ENCODE measurements at regions not wholly inside any gene's neighbourhood (a gene's known extent, or its start where the extent isn't known, plus 50 kb on each side); places are given as distances from the start of the nearest gene placed in this dataset.

DNA sequence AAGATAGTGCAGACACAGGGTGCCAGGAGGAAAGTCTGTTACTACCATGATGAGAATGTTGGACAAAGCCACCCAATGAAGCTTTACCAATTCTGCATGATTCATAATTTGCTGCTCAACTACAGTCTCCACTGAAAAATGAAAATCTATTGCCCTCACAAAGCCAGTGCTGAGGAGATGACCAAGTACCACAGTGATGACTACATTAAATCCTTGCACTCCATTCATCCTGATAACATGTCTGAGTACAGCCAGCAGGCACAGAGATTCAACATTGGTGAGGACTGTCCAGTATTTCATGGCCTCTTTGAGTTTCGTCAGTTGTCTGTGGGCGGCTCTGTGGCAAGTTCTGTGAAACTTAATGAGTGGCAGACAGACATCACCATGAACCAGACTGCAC, 144.0 kb downstream of the PLCE1 start:
- Histone ChIP-seq H3K27ac (ENCODE audit: extremely low read depth, low read depth, low read length) (no peak overlapping the region), H3K4me3 (ENCODE audit: low read depth, low read length) (no peak overlapping the region), H3K4me1 (ENCODE audit: control insufficient read depth, insufficient read depth, low read length) (no peaks in the 10 kb centered on the region), H3K9me3 (ENCODE audit: control insufficient read depth, insufficient read depth, low read depth, low read length) (no peaks in the 10 kb centered on the region), H3K36me3 (ENCODE audit: control insufficient read depth in 2 of 2, insufficient read depth in 1 of 2, low read length in 2 of 2) (no peaks in the 10 kb centered on the region)
- POLR2A ChIA-PET: no interaction called here
- no peak for TF ChIP-seq ZNF274 (IDR thresholded peaks at IDR 0.05; ENCODE audit: low read length)
- TF ChIP-seq ZNF274 (tag by site-specific recombination; IDR thresholded peaks at IDR 0.05; ENCODE audit: borderline replicate concordance): no peak
- no peak for TF ChIP-seq KLF10 (tag by site-specific recombination; IDR thresholded peaks at IDR 0.05)
- no peak for TF ChIP-seq ZNF112 (tag by site-specific recombination; IDR thresholded peaks at IDR 0.05)
- TF ChIP-seq ZNF561 (tag by site-specific recombination; IDR thresholded peaks at IDR 0.05; ENCODE audit: borderline replicate concordance): no peak
- TF ChIP-seq, protein P1, sequence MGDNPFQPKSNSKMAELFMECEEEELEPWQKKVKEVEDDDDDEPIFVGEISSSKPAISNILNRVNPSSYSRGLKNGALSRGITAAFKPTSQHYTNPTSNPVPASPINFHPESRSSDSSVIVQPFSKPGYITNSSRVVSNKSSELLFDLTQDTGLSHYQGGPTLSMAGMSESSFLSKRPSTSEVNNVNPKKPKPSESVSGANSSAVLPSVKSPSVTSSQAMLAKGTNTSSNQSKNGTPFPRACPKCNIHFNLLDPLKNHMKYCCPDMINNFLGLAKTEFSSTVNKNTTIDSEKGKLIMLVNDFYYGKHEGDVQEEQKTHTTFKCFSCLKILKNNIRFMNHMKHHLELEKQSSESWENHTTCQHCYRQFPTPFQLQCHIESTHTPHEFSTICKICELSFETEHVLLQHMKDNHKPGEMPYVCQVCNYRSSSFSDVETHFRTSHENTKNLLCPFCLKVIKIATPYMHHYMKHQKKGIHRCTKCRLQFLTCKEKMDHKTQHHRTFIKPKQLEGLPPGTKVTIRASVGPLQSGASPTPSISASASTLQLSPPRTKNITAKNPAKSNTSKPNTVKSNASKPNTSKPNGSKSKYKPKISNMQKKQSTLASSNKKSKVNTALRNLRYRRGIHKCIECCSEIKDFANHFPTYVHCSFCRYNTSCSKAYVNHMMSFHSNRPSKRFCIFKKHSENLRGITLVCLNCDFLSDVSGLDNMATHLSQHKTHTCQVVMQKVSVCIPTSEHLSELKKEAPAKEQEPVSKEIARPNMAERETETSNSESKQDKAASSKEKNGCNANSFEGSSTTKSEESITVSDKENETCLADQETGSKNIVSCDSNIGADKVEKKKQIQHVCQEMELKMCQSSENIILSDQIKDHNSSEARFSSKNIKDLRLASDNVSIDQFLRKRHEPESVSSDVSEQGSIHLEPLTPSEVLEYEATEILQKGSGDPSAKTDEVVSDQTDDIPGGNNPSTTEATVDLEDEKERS (tag by site-specific recombination; IDR thresholded peaks at IDR 0.05): no peak
- TF ChIP-seq AEBP2 (tag by site-specific recombination; IDR thresholded peaks at IDR 0.05; ENCODE audit: borderline replicate concordance): no peak
- CTCF ChIA-PET: no interaction called here

- H3K36me3 ChIP-seq (ENCODE audit: control insufficient read depth in 2 of 2, insufficient read depth in 1 of 2, low read length in 2 of 2): no peaks in the 10 kb centered on the region
- no peaks in the 10 kb centered on the region for H3K9me3 ChIP-seq (ENCODE audit: control insufficient read depth, insufficient read depth, low read depth, low read length)
- TF ChIP-seq, protein P2, sequence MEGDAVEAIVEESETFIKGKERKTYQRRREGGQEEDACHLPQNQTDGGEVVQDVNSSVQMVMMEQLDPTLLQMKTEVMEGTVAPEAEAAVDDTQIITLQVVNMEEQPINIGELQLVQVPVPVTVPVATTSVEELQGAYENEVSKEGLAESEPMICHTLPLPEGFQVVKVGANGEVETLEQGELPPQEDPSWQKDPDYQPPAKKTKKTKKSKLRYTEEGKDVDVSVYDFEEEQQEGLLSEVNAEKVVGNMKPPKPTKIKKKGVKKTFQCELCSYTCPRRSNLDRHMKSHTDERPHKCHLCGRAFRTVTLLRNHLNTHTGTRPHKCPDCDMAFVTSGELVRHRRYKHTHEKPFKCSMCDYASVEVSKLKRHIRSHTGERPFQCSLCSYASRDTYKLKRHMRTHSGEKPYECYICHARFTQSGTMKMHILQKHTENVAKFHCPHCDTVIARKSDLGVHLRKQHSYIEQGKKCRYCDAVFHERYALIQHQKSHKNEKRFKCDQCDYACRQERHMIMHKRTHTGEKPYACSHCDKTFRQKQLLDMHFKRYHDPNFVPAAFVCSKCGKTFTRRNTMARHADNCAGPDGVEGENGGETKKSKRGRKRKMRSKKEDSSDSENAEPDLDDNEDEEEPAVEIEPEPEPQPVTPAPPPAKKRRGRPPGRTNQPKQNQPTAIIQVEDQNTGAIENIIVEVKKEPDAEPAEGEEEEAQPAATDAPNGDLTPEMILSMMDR (tag by site-specific recombination; IDR thresholded peaks at IDR 0.05): no peak
- TF ChIP-seq ZNF558 (tag by site-specific recombination; IDR thresholded peaks at IDR 0.05): no peak
- TF ChIP-seq KLF9 (tag by site-specific recombination; IDR thresholded peaks at IDR 0.05; ENCODE audit: low read depth): no peak
- TF ChIP-seq ZNF555 (tag by site-specific recombination; conservative IDR thresholded peaks at IDR 0.05): no peak
- no peak for TF ChIP-seq ZNF302 (tag by site-specific recombination; IDR thresholded peaks at IDR 0.05; ENCODE audit: low read depth)
- no peak for TF ChIP-seq ZNF423 (tag by site-specific recombination; IDR thresholded peaks at IDR 0.05)
- TF ChIP-seq ZNF768 (tag by site-specific recombination; IDR thresholded peaks at IDR 0.05): no peak
- no peak for TF ChIP-seq RBAK (tag by site-specific recombination; IDR thresholded peaks at IDR 0.05)
- H3K4me1 ChIP-seq (ENCODE audit: control insufficient read depth, insufficient read depth, low read length): no peaks in the 10 kb centered on the region
- H3K27ac ChIP-seq (ENCODE audit: extremely low read depth, low read depth, low read length): no peak overlapping the region
- POLR2A ChIA-PET: no interaction called here
- no peak overlapping the region for H3K4me3 ChIP-seq (ENCODE audit: low read depth, low read length)
- CTCF ChIA-PET: no interaction called here
Observed at GRCh38 chr10:94138391-94138790, 144.7 kb downstream of the PLCE1 start.

DNA sequence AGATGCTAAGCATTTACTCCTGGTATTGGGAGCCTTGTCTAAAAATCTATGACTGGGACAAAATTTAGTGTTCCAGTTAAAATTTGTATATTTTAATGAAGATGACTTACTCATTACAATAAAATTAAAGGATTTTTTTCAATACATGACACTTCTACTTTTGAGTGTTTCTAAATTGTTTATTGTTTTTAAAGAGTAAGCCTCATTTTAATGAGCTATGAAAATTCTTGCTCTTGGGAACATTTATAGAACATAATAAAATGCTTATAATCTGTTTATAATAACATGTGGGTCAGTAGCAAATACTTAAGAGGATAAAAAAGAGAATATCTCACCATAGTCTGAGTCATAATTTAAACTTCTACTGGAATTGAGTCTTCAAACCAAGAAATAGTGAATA, 149.5 kb downstream of the PLCE1 start:
- POLR2A ChIA-PET: no interaction called here
- TF ChIP-seq ZNF843 (tag by site-specific recombination; IDR thresholded peaks at IDR 0.05) (no peak), ZBTB6 (tag by site-specific recombination; IDR thresholded peaks at IDR 0.05) (no peak), ZNF624 (tag by site-specific recombination; IDR thresholded peaks at IDR 0.05) (no peak), ZNF837 (tag by site-specific recombination; IDR thresholded peaks at IDR 0.05) (no peak), ZNF202 (tag by site-specific recombination; IDR thresholded peaks at IDR 0.05; ENCODE audit: borderline replicate concordance) (no peak)
- H3K4me3 ChIP-seq (ENCODE audit: low read depth, low read length): no peak overlapping the region

More for the DNA sequence above, 149.5 kb downstream of the PLCE1 start:
- no peaks in the 10 kb centered on the region for H3K36me3 ChIP-seq (ENCODE audit: control insufficient read depth in 2 of 2, insufficient read depth in 1 of 2, low read length in 2 of 2)
- CTCF ChIA-PET: interaction anchor here (0.7 kb wide), 1 partner anchor 10 kb away, joined by 3 read pairs; no protein-coding TSS in a partner anchor
- H3K27ac ChIP-seq (ENCODE audit: extremely low read depth, low read depth, low read length): no peak overlapping the region
- H3K4me1 ChIP-seq (ENCODE audit: control insufficient read depth, insufficient read depth, low read length): no peaks in the 10 kb centered on the region
- no peaks in the 10 kb centered on the region for H3K9me3 ChIP-seq (ENCODE audit: control insufficient read depth, insufficient read depth, low read depth, low read length)

All from HEK293 (cell line).